GM18951 (cell line): ENCODE measurements at regions not wholly inside any gene's neighbourhood (a gene's known extent, or its start where the extent isn't known, plus 50 kb on each side); places are given as distances from the start of the nearest gene placed in this dataset.

ENCODE experiments used
- POLR2A ChIP-seq: IDR thresholded peaks from 4 replicates; pipeline ENCODE4 v1.6.1; 2011; ENCODE audit warnings: mild to moderate bottlenecking; ENCODE audit not compliant: insufficient read length, insufficient read depth; ENCODE audit errors: extremely low read depth
- in situ Hi-C: fragments of 300-500 bp; cut with MboI; formaldehyde crosslinking; loops from one replicate; pipeline ENCODE4 v1.12.0; 2022; ENCODE audit warnings: low sequenced_read_pairs, mixed read lengths, inconsistent platforms; ENCODE audit not compliant: unreplicated experiment

DNA sequence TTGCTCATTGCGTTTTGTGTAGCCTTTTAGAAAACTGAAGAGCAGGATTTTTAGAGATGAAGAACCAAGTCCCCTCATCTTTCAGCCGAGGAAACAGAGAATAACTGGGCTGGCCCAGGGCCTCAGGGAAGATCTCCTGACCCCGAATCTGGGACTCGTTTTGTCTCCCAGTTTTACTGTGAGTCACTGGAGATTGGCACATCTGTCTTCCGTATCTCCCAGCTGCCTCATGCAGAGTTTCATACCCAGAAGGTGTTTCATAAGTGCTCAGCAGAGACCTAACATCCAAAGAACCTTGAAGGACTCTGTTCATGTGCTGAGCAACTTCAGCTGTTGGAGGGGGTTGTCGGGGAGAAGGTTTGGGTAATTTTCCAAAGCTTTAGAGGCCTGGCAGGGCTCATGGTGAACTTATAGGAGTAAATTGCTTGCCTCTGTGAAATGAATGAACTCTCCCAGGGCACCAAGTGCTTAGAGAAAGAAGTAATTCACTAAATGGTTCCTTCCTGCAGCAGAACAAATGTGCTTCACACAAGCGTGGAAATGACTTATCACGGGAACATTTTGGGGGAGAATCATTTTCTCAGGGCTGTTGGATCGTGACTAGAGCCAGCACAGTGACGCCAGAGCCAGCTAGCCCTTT, 121.4 kb downstream of the FAM43A start:
- no peak for TF ChIP-seq POLR2A
- in situ Hi-C loops = no loop called here

DNA sequence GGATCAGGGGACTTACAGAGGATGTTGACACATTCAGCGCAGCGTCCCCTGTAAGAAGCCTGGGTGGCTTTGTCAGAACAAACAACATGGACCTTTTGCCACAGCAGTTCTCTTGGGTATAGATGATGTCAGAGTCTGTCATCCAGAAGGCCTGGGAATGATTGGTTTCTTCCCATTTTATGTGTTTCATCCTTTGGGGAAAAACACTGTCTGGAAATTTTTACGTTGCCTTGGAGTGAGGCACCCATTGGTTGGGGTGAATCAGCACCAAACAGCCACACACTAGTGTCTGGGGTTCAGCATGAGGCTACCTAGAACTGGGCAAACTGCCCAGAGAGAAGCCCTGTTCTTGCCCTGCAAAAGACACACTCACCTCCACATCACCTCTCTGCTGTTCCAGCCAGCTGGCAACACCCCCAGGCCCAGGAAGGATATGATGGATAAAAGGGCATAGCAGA, 123.0 kb downstream of the FAM43A start:
- no peak for TF ChIP-seq POLR2A
- in situ Hi-C loops = no loop called here

DNA sequence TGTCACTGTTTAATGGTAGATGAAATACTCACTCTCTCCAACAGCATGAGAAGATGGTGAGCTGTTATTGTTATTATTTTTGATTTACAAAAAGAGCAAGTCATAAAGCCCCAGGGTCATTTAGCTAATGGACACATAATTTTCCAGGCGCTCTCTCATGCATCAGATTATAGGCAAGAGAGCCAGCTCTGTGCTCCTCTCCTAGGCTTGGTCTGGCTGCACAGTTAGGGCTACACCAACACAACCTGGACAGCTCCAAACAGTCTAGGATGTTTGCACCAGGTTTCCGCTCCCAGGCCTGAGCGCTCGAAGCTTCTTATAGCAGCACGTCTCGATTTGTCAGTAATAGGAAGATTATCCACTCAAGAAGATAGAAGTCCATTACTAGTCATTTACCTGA, 123.7 kb downstream of the FAM43A start:
- in situ Hi-C loops = no loop called here
- no peak for TF ChIP-seq POLR2A

DNA sequence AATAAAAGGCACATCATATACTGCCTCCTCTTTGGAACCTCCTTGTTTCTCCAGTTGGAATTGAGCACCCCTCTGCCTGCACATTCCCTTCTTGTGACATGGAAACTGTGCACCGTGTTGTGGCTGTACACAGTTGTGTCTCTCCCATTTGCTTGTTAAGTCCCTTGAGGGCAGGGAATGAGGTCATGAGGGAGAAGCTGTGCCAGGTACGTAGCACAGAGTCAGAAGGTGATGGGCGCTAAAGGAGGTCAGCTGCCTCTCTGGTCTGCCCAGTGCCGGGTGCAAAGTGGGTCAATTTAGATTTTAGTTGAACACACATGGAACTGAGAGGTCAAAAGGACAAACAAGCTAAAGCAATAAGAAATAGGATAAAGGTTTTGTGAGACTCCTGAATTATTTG, 124.4 kb downstream of the FAM43A start:
- TF ChIP-seq POLR2A = no peak
- in situ Hi-C loops = no loop called here

DNA sequence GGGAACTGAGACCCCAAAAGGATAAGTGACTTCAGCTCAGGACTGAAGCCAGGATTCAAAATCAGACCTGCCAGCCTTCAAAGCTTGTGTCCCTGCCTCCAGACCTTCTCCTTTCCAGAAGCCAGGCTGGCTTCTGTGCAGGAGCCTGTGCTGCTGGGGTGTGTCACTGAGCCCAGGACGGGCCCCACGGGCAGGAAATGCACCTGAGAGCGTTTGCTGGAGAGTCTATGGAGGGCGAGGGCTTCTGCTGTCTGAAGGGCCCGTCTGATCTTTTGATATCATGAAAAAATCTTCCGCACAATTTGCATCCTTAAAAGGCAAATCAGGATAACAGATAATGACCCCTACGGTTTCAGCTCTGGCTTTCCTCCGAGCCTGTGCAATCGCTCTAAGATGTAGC, 125.4 kb downstream of the FAM43A start:
- TF ChIP-seq POLR2A = no peak

DNA sequence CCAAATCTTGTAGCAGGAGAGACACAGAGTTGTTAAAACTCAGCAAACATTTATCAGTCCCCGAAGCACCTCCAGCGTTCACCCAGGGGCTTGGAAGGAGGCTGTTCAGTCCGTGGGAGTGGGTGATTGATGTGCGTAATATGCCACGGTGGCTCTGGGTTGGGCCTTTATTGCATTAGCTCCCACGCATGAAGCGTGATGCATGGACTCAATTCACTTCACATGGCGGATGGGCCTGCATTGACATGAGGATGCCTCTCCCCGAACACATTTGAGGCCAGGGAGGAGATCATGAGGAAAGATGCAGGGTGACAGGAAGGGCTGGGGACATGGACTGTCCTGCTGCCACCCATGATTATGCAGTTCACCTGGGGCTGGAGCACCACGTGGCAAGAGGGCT, 126.5 kb downstream of the FAM43A start:
- in situ Hi-C loops = no loop called here
- TF ChIP-seq POLR2A = no peak

More for the DNA sequence above, 125.4 kb downstream of the FAM43A start:
- in situ Hi-C loops = no loop called here

DNA sequence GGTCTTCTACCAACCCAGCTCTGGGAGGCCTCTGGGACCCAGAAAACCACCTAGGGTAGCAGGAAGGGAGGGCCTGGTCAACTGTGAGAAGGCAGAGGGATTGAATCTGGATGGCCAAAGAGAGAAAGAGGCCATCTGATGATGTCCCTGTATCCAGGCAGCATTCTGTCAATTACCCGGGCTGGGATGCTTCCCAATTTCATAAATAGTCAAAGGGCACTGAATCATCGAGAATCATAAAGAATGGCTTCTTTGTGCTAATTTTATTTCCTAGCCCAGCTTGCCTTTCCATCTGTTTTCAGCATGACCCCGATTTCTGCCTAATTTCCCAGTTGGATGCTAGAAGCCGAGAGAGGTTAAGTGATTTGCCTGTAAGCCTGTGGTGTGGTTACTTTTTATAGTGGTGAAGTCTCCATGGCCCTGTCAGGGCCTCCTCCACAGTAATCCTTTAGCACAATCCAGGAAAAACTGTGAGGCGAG, 129.2 kb downstream of the FAM43A start:
- TF ChIP-seq POLR2A = no peak
- in situ Hi-C loops = no loop called here

DNA sequence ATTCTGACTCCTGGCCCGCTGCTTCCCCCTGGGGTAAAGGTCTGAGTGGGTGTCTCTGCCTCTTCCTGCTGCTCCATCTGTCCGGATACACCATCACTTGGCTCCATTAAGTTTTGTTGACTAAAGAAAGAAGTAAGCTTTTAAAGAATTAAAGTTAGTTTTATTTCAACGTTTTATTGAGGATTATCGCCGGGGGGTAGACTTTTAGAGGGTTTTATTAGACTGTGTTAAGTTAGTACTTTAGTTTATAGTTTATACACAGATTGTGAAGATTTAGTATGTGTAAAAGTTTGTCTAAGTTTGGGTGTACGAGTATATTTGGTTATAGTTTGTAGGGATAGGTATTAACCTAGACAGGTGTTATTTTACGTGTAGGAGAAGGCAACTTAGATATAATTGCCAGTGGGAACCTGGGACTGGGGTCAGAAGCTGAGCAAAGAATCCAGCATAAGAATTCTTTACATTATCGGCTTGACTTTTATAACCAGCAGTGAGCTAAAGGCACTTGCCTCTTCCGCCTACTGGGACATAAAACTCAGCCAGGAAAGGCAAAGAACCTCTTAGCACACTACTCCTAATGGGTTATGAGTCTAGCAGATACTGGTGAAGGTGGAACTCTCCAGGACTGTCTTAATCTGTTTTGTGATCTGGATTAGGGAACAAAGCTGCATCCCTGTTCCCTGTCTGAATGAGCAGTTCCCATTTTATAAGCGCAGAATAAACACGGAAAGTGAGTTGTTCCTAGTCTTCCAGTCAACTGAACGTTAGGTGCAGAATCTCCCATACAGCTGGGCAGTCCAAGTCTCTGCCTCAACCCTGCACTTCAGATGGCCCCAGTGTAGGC, 131.3 kb downstream of the FAM43A start:
- in situ Hi-C loops = no loop called here

DNA sequence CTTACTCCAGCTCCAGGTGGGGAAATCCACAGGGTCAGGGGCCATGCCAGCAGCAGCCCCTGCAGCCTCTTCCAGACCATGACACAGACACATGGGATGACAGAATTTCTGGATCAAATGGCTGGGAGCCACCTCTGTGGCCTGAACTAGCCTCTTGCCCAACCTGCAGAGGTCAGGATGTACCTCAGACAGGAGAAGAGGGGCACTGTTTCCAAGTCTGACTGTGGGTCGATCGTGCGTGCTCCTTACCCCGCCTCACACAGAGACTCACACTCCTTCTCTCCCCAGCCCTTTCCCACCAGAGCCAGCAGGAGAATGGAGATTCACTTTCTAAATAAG, 131.9 kb downstream of the FAM43A start:
- no peak for TF ChIP-seq POLR2A
- in situ Hi-C loops = no loop called here

More for the DNA sequence above, 131.3 kb downstream of the FAM43A start:
- no peak for TF ChIP-seq POLR2A

DNA sequence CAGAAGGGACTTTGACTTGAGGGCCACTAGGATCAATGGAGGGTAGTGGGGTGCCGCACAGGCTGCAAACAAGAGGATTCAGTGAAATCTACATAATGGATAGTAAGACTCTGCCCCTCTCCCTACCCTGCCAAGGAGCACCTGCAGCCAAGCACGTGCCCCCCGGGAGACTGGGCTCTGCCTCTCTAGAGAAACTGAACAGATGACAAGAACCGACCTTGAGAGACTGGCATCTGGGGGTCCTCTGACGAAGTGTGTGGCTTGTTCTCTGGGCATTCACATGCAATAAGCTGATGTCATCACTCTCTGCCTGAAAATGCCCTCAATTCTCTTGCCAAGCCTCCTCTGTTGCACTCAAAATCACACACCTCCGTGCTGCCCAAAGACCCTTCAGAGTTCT, 132.3 kb downstream of the FAM43A start:
- in situ Hi-C loops = no loop called here

DNA sequence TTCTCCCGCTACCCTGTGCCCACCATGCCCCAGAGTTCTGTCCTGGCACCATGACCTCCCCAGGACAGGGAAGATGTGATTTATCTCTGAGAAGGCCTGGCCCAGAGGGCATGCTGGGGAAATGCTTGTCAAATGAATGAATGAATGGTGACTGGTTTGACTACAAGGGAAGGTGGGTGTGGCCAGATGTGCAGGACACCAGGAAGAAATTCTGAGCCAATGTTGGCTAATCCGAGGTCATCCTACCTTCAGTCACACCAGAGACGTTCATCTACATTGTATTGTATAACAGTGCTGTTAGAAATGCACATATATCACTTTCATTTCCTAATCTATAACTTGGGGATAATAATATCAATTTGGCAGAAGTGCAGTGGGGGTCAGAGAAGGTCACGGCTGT, 138.4 kb downstream of the FAM43A start:
- no peak for TF ChIP-seq POLR2A
- in situ Hi-C loops = no loop called here

More for the DNA sequence above, 132.3 kb downstream of the FAM43A start:
- TF ChIP-seq POLR2A = no peak

DNA sequence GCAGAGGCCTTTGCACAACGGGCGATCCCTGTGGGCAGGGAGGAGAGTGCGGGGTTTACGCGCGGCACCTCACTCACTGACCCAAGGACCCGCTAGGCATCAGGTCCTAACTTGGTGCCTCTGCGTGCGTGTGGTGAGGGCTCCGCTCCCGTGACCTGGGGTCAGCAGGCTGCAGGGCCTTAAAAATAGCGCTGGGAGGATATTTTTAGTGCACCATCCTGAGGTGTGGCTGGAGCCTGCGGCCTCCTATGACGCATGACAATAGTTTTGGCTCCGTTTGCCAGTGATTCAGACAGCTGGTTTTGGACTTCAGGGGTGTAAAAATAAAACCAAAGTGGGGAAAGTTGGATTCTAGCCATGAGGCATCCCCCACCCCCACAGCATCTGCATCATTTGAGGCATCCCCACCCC, 139.0 kb downstream of the FAM43A start:
- TF ChIP-seq POLR2A = no peak
- in situ Hi-C loops = no loop called here

DNA sequence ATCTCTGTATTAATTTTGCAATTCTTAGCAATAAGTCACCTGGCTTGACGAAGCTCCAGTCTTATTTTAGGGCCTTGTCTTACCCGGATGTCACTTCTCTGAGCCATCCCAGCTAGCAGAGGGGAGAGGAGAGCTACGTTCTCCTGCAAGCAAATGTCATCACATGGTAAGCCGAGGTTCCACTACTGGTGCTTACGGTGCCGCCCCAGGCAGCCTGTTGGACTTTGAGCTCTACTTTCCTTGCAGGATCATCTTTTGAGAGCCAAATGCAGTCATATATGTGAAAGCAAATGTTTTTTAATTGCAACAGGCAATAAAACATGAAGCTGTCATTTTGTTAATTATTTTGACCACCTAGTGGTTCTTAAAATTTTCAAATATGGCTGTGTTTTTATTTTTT, 140.9 kb downstream of the FAM43A start:
- no peak for TF ChIP-seq POLR2A
- in situ Hi-C loops = no loop called here

DNA sequence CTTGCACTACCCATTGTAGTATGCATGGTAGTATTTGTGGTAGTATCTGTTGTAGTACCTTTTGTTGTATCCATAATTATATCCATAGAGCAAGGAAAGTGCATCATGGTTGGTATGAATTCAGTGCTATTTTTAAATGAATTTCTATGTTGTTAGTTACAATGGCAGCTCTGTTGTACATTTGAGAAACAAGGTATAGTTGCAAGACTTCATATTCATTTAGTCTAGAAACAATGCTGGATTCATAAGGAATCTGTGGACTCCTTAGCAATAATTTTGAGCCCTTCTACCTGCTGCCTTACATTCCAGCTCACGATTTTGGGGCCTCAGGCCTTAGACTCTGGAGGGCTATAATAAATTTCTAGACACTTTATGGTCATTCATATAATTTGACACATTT, 141.8 kb downstream of the FAM43A start:
- in situ Hi-C loops = no loop called here
- TF ChIP-seq POLR2A = no peak

DNA sequence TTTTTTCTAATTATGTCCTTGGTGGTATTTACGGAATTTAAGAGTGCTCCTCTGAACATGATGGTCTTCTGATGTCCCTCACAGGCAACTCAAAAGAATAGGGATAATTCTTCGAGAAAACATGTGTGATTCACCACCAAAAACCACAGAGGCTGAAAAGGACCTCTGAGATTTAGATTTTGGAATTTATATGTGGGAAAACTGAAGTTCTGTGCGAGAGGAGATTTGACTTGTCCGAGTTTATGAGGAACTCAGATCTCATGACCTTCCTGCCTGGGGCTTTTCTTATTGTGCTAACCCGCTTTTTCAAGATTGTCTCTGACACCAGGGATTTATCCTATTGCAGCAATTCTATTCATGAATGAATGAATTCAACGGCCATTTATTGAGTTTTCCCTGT, 142.4 kb downstream of the FAM43A start:
- in situ Hi-C loops = no loop called here
- TF ChIP-seq POLR2A = no peak

DNA sequence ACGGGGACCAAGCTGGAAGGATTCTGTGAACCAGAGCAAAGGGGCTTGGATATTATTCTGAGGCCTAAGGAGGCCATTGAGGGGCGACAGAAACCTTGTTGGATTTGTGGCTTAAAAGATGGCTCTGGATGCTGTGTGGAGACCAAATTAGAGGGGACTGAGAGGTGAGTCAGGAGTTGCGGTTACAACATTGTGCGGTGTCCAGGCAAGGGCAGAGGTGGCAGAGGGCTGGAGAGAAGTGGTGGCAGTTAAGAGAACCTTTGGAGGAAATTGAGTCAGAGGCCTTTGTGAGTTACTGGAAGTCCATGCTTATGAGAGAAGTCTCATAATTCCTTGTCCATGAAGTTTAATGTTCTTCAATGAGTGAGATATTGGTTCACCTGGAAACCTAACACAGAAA, 143.2 kb downstream of the FAM43A start:
- no peak for TF ChIP-seq POLR2A
- in situ Hi-C loops = no loop called here
